Kidney tubule cell (primary cell): ENCODE measurements at regions not wholly inside any gene's neighbourhood (a gene's known extent, or its start where the extent isn't known, plus 50 kb on each side); places are given as distances from the start of the nearest gene placed in this dataset.

Experiments used
- DNase-seq: peaks from one replicate; pipeline ENCODE4 v3.0.0-alpha.2; 2018; ENCODE audit warnings: low spot score

DNA sequence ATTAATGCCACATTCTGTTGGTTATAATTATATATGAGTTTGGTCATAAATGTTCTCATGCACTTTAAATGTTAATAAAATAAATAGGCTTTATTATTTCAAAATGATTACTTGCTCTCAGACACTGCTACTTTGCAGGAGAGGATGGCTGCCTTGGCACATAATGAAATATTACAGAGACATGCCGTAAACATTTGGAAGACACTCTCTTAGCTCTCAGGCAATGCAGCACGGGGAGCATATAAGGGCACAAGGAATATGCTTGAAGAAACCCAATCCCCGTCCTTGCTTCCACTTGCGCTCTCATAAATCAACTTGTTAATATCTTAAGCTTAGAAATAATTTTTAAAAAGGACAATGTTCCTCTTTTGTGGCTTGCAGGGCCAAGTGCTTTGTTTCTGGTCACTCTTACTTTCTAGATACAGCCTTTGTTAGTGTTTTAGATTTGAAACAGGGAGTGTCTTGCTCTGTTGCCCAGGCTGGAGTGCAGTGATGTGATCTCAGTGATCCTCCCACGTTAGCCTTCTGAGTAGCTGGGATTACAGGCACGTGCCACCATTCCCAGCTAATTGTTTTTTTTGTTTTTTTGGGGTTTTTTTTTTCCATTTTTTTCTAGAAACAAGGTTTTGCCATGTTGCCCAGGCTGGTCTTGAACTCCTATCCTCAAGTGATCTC lies 445.0 kb downstream of the SPRY1 start:
- no peak for DNase-seq

DNA sequence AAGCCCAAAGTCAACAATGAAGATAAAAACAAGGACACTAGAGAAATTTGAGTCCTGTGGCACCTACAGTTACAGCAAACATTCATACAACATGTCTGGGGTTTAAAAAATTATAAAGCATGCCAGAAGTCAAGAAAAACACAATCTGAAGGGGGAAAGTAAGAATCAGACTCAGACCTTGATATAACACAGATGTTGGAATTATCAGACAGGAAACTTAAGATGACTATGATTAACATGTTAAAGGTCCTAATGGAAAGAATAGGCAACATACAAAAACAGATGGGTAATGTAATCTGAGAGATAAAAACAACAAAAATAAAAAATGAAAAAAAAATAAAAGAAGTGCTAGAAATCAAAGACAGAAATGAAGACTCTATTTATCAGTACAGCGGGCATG lies 446.5 kb downstream of the SPRY1 start:
- no peak for DNase-seq

DNA sequence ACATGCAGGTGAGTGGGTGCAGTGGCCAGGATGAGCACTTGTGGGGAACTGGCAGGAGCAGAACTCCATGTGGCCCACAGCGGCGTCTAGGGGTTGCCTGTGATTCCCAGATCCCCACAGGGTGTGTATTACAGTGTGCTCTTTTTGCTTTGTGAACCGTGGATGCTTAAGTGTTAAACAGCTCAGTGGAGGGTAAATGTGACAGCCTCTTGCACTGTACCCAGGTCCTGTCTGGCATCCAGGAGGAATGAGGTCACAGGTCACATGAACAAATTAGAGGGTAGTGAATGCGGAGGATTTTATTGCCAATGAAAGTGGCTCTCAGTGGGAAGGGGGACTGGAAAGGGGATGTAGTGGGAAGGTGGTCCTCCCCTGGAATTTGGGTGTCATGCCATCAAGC lies 447.8 kb downstream of the SPRY1 start:
- DNase-seq, result no peak

DNA sequence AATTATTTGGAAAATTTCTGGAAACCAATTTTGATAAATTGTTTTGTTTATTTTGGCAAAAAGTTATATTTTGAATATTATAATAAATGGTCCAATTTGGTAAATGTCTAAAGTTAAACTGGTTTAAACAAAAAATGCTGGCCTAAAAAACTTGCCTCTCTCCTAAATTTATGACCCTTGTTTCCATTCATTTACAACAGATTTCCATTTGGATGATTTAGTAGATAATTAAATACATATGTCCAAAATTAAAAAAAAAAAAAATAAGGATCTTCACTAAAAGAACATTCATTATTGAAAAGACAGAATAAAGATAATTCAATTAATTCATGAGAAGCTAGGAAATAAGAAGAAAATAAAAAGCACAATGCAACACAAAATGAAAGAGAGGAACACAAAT lies 449.5 kb downstream of the SPRY1 start:
- no peak for DNase-seq

DNA sequence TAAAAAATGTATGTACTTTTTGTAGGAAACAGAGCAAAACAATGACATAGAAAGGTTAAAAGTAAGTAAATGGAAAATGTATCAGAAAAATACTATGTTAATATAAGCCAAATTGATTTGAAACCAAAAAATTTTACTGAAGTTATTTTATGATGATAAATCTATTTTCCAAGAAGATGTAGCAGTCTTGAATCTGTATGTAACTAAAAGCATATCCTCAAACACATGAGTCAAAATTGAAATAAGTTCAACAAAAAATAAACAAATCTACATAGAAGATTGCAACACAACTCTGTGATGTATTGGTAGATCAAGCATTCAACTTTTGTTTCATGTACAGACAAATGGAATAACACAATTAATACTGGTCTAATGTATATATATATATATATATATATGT lies 450.0 kb downstream of the SPRY1 start:
- DNase-seq, result no peak

DNA sequence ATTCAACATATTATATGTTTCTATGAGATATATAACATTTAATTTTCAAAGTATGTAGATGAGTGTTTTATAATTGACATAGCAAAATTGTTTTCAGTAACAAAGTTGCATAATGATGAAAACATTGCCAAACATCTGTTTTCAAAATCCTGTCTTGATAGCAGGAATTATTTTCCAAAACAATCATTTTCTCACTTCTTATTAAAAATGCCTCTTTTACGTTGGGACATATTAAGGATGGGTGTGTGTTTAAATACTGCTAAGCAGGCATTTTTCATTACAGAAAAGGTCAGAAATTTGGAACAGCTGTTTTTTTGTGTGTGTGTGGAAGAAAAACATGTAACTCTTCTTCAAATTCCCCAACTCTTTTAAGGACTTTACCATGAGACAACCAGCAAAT lies 452.0 kb downstream of the SPRY1 start:
- no peak for DNase-seq

DNA sequence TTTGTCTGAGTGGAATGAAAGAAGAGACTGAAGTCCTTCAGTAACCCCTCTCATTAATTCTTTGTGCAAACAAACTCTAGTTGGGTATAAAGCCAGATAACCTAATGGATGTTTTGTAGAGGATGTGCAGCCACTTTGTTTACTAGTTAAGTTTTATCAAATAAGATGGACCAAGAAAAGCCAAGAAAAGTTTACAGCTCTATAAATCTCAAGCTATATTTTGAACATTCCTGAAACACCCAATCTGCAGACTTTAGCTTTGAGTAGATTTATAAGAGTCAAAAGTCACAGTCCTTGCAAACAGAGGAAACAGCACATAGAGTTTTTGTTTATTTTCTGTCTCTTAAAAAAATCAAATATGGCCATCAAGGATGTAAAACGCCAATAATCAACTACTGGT lies 452.9 kb downstream of the SPRY1 start:
- no peak for DNase-seq

DNA sequence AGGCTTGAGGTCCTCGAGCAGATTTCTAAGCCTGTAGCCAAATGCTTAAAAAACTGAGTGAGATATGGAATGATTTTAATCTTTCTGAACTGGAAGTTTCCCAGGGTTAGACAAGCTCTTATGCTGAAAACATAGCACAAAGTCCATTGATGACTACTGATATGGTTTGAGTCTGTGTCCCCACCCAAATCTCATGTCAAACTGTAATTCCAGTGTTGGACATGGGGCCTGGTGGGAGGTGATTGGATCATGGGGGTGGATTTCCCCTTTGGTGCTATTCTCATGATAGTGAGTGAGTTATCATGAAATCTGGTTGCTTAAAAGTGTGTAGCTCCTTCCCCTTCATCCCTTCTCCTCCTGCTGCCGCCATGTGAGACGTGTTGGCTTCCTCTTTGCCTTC lies 454.9 kb downstream of the SPRY1 start:
- no peak for DNase-seq

DNA sequence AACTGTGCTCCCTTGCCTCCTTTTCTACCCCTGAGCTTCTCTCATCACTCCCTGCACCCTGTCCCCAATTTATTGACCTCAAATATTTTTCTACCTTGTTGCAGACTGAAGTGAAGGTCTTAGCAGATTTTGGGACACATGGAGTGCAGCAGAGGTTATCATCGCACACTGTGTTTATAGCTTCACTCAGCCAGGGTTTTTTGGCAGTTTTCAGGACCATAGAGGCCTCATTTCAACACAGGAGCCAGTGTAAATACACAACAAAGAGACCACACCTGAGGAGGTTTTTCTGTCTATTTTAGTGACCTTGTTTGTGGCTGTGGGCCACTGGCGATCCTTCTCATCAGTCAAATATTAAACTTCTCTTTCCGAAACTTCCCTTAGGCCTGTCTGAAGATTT lies 457.1 kb downstream of the SPRY1 start:
- no peak for DNase-seq

DNA sequence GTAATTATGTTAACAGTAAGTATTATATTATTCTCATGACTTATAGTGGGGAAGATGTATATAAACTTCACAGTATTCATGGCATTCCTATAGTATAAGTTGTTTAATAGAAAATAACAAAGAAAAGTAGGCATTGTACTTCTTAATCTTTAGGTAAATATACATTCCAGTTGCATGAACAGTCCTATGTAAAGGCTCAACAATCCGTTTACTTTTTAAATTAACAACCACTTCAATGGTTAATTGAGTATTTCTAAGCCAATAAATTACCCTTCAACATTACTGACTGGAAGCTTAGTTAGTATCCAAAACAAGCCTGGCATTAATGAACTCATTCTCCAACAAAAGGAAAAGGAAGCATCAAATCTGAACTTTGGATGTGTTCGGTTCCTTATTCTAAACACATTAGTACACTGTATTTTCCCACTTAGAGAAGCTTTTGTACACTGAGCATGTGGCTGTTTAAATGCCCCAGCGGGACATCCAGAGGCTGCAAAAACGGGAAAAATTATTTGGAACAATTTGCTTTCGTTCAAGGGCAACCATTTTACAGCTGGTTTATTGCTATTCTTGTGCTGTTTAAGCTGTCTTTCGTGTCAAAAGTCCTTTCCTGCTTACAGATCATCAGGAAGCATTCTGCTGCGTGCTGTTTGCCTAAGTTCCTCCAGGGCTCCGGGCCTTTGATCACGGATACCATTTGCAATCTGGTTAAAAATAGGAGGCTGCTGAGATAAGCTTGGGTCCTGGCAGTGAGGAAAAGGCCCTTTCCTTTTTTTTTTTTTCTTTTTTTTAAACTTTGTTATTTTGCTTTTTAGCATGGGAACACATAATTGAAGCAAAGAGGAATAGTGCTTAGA lies 460.3 kb downstream of the SPRY1 start:
- DNase-seq, result peak; percentile 31

DNA sequence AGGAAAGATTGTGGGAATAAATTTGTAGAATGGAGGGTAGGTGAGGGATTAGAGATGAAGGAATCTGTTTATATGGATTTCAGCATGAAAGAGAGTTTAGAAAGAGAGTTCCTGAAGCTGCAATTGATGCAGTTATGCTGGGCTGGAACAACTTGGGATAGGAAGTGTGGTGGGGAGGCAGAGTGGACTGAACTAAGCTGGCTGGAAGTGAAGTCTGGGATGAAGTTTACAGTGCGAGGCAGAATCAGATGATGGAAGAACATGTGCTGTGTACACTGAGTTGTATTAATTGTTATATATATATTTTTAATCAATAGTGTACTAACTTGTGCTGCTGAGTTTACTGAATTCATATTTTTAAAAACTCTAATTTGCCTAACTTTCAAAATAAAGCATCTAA lies 461.9 kb downstream of the SPRY1 start:
- DNase-seq, result no peak

DNA sequence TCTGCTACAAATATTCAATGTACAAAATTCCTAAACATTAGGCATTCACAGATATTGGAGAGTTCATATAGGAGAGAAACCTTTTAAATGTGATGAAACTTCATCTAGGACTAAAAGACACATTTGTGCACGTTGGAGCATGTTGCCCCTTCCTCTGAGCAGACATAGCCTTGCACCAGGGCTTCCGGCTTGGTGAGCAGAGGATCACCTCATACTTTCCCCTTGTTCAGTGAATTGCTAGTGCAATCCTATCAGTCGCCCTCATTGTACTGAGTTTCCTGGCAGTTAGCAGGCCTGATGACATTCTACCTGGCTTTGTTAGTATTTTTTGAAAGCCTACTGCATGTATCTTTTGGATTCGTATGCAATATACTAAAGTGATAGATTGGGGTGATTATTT lies 466.2 kb downstream of the SPRY1 start:
- DNase-seq, result no peak

DNA sequence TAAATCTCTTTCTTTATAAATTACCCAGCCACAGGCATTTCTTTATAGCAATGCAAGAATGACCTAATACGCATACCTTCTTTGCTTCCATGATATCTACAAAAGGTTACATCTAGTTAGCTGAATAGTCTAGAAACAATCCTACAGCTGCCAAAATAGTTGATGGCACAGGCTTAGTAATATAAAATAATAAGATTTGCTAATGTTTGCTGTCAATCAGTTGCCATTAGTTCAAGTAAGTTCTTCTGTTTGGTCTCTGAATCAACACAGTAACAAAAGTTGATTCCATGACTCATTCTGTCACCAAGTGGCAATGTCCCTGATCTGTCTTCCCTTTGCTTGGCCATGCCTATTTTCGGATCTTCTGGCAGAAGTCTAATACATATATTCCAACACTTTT lies 470.2 kb downstream of the SPRY1 start:
- DNase-seq, result peak; percentile 43

DNA sequence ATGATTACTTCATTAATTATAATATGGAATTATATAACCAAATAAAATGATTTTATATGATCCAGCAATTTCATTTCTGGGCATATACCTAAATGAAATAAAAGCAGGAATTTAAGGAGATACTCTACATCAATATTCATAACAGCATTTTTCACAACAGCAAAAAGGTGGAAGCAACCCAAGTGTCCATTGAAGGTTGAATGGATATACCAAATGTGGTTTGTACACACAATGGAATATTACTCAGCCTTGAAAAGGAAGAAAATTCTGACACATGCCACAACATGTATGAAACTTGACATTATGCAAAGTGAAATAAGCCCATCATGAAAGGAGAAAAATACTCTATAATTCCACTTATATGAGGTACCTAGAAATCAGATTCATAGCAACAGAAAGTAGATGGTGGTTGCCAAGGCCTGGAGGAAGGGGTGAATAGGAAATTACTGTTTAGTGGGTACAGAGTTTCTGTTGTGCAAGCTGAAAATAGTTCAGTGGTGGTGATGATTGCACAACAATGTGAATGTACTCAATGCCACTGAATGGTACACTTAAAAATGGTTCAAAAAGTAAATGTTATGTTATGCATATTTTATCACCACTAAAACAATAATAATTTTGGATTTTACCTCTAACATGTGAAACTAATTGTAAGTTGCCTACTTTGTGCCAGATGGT lies 471.5 kb downstream of the SPRY1 start:
- no peak for DNase-seq

DNA sequence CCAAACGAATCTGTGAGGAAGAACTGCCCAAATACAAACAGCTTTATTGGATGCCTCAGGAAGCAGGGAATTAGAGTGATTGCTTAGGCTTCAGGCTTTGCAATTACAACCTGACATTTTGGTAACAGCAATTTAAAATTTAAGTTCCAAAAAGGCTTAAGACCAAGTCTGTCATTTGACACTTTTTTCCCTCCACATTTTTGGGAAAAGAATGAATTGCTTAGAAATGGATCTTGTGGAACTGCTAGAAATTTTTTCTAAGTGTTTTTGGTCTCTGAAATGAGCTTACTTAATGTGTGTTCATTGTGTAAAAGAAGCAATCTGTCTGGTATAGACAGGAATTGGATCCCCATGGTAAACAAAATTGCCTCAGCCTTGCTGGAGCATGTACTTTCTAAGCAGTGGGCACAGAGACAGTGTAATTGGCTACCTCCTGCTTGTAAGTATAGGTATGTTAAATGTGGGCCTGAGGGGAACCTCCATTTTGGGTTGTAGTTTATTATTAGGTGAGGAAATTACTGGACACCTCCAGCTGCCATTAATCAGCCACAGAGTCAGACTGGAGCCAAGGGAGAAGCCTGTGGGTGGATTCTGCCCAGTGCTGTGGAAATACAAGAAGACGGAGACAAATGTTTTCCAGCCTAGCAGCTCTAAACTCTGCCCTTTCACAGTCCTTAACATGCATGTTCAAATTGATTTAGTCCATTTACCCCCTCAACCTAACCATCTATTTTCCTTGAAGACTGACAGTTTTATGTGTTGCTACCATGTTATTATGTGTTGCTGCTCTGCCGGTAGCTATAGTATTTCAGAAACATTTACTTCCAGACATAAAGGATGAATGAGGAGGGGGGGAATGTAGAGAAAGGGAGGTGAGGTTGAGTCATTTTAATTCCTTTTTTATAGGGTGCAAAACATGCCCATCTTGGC lies 473.0 kb downstream of the SPRY1 start:
- no peak for DNase-seq

DNA sequence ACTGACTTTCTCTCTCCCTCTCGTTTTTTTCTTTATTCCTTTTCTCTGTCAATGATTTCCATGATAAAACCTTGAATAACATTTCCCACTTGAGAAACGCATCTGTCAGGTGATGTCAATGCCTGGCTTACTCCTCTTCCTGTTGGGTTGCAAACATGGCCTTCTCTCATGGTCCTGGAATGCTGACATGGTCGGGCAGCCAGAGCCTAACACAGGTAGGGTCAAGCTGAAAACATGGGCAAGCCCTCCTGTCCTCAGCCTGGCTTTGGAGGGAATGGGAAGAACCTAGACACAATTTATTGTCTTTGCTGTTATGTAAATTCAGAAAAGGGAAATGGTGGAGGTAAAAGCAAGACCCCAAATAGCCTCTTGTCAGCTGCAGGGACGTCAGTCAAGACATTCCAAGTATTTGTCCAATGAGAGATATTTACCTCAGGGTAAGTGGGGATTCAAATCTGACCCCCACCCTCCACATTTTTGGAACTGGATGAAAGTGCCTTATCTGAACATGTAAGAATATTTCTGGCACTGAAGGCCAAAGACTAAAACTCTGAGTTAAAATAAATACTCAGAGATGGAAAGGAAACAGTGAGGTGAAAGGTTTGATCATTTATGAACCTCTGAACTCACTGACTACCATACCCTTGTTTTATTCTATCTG lies 473.8 kb downstream of the SPRY1 start:
- DNase-seq, result peak; percentile 87

DNA sequence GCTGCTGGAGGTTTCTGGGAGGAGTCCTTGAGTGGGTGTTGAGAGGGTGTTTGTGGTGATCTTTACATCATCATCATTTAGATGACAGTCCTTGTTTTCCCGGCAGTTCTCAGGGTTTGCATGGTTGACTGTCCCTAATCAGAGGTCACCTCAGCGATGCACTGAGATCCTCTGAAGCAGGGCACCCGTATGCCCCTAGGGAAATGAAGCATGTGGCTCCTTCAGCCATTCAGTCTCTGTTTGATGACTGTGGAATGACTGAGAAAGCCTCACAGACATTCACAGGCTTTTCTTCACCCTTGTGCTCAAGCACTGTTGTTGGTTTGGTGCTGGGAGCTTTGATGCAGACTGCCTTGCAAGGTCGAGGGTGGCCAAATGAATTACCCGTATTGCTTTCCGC lies 474.7 kb downstream of the SPRY1 start:
- DNase-seq, result peak; percentile 68

DNA sequence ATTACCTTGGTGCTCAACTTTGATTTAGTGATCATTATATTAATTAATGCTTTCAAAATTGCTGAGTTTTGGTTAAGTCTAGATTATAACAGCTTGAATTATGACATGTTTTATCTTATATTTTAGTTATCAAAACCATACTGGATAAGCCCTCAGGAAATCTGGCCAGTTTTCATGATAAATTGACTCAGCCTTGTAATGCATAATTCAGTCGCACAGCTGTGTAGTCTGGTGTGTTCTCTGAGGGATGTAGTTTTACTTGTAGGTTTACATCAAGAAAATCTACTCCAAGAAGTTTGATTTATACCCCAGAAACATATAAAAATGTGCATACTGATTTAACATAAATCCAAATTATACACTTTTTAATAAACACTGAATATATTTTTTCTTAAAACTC lies 477.5 kb downstream of the SPRY1 start:
- DNase-seq, result no peak

DNA sequence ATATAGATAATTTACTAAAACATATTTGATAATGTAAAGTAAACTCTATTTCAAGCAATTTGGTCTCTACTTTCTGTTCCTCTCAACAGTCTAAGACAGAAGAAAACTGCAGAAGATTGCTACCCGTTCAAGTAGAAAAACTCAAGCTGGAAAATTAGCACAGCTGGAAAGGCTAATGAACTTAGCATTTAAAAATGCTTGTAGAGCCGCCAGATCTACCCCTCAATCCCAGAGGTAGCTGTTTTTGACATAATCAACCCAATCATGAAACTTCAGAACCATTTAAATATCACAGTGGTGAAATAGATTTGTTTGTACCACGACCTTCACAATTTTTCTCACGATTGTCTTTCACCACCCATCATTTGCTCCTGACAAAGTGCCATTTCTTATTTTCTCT lies 479.5 kb downstream of the SPRY1 start:
- DNase-seq, result no peak

DNA sequence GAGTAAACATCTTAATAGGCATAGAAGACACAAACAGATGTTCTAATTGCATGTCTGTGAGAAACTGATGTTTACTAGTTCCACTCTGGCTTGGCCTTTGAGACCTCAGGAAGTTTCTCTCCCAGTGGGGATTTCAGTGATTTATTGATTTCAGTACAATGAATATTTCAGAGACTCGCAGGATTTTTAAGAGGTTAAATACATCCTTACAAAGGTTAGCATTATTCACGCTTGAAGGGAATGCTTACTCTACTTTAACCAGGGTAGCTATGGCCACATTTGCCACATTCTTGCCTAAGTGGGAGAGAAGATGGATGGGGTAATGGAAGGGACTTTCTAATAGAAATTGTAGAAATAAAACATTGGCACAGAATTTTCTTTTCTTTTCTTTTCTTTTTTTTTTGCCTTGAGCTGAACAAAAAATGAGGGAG lies 480.1 kb downstream of the SPRY1 start:
- no peak for DNase-seq

DNA sequence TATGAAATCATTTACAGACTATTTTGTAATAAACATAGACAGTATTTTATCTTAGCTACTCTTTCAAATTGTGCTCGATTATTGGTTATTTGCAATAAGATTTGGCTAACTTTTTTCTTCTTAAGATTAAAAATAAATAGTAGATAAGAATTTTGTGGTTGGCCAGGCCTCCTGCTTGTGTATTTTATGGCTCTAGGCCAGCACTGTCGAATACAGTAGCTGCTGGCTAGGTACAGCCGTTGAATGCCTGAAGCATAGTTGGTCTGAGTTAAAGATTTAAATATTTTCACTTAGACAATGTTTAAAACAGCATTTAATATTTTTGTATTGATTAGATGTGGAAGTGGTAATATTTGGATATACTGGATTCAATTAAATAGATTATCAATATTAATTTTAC lies 481.0 kb downstream of the SPRY1 start:
- DNase-seq, result no peak

DNA sequence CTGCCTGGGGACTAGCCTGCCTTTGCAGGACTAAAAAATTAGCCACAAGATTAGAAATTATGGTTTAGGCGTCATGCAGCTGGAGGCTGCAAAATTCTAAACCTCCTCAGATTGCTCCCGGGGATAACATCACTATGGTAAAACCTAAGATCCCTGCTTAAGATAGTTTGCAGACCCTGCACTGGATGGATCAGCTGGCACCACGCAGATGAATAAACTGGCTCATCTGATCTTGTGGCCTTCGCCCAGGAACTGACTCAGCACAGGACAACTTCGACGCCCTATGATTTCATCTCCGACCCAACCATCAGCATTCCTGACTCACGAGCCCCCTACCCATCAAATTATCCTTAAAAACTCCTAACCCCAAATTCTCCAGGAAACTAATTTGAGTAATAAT lies 482.4 kb downstream of the SPRY1 start:
- peak; percentile 21 for DNase-seq
